Neural cell (in vitro differentiated cells): ENCODE measurements at regions not wholly inside any gene's neighbourhood (a gene's known extent, or its start where the extent isn't known, plus 50 kb on each side); places are given as distances from the start of the nearest gene placed in this dataset.

ENCODE experiments used
- CTCF ChIP-seq: fragments of 450-650 bp; IDR thresholded peaks from 2 replicates; pipeline ENCODE4 v1.5.1; 2014; ENCODE audit warnings: antibody characterized with exemption, mild to moderate bottlenecking, moderate library complexity; ENCODE audit not compliant: poor library complexity, severe bottlenecking
- EP300 ChIP-seq: fragments of 450-650 bp; conservative IDR thresholded peaks from 2 replicates; pipeline ENCODE4 v1.6.1; 2014; ENCODE audit warnings: antibody characterized with exemption, mild to moderate bottlenecking, moderate library complexity; ENCODE audit not compliant: poor library complexity, severe bottlenecking
- EZH2 ChIP-seq: fragments of 200-600, 300-800 bp; shearing (Covaris generic), sonication (generic); IDR thresholded peaks from 2 replicates; pipeline ENCODE4 v1.6.1; 2014; ENCODE audit warnings: antibody characterized with exemption, low read length, borderline replicate concordance, mild to moderate bottlenecking; ENCODE audit not compliant: insufficient read depth, poor library complexity, severe bottlenecking
- MXI1 ChIP-seq: fragments of 450-650 bp; conservative IDR thresholded peaks from 2 replicates; pipeline ENCODE4 v1.6.1; 2014; ENCODE audit warnings: antibody characterized with exemption, mild to moderate bottlenecking; ENCODE audit not compliant: poor library complexity, severe bottlenecking
- POLR2AphosphoS5 ChIP-seq: IDR thresholded peaks from 2 replicates; pipeline ENCODE4 v1.6.1; 2012
- RAD21 ChIP-seq: fragments of 450-650 bp; conservative IDR thresholded peaks from 2 replicates; pipeline ENCODE4 v1.6.1; 2014; ENCODE audit warnings: antibody characterized with exemption, mild to moderate bottlenecking, moderate library complexity
- REST ChIP-seq: IDR thresholded peaks from 2 replicates; pipeline ENCODE4 v1.6.1; 2012; ENCODE audit warnings: borderline replicate concordance
- TAF1 ChIP-seq: IDR thresholded peaks from 2 replicates; pipeline ENCODE4 v1.6.1; 2012; ENCODE audit warnings: low read depth

- no peak for TF ChIP-seq CTCF
- no peak for TF ChIP-seq MXI1
- TF ChIP-seq EP300: no peak
- TF ChIP-seq EZH2: no peak
- TF ChIP-seq POLR2AphosphoS5: no peak
- TF ChIP-seq TAF1: no peak
- no peak for TF ChIP-seq REST
- no peak for TF ChIP-seq RAD21
Observed at GRCh38 chr19:28956961-28957360, 256.0 kb downstream of the UQCRFS1 start.
